ENCODE measurements at regions not wholly inside any gene's neighbourhood (a gene's known extent, or its start where the extent isn't known, plus 50 kb on each side); places are given as distances from the start of the nearest gene placed in this dataset.

DNA sequence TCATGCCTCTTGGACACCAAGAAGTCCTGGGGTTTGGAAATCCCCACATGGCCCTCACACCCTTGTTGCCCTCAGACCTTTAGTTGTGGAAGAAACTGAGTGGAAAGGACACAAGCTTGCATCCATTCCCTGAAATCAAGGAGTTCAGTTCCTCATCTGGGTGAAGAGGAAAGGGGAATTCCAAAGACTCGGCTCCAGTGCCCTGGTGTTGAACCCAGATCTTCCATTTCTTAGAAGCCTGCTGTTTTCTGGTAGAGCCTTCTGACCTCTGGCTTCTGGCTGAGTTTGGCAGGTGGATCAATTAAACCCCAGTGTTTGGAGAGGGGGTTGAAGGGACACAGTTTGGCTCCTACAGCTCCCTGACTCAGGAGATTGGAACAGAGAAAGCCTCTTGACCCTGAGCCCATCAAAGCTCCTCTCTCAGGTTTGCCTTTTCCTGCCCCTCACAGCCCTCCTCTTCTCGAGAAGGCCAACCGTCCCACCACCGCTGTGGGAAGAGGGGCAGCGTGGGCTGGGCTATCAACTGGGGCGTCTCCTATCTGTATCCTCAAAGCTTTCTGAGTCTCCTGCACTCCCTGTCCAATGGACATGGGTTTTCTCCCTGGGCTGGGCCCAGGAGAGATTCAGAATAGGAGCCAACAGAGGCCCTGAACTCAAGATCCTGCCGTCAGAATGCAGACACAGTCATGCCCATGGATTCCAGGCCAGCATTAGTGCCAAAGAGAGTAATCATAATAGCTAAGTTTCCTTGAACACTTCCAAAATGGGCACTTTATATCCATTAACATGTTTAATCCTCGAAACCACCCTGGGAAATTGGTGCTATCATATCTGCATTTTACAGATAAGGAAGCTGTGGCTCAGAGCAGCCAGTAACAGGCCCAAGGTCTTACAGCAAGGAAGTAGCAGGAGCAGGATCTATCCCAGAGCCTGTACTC, 146.2 kb downstream of the VEGFA start:
- 31% methylated on average over 8 of the region's 8 CpGs for WGBS (ENCODE audit: low lambda C conversion rate)
- H3K27me3 ChIP-seq (ENCODE audit: control insufficient read depth in 1 of 2, insufficient read depth in 2 of 2, low read length in 2 of 2), result no peaks in the 10 kb centered on the region
- no peak overlapping the region for H2AFZ ChIP-seq (ENCODE audit: low read length)
- peaks cover 100% of the 10 kb centered on the region for H3K4me1 ChIP-seq (ENCODE audit: insufficient read depth, low read length)
- ATAC-seq, result no peak; the same call in 2 of the 3 replicates
- CTCF ChIA-PET (ENCODE audit: low intra/inter-chr PET ratio, low total read pairs), result no interaction called here
- peak overlapping the region in 1 of 3 experiments; percentile 14; a peak in 1 of 6 replicates for H3K4me3 ChIP-seq (replicated peaks in 1 of 3; ENCODE audit: insufficient read depth in 1 of 3, low read depth in 2 of 3, low read length in 3 of 3)
- no peaks in the 10 kb centered on the region for H3K36me3 ChIP-seq (replicated peaks in 1 of 2; ENCODE audit: control insufficient read depth in 1 of 2, insufficient read depth in 2 of 2, low read length in 2 of 2)
- DNase-seq (ENCODE audit: low spot score), result no peak
- peak overlapping the region; percentile 27 for H3K9ac ChIP-seq (ENCODE audit: insufficient read depth, low read depth, low read length)
- no peaks in the 10 kb centered on the region for H4K20me1 ChIP-seq (ENCODE audit: insufficient read depth, low read length)
- TSS peak; percentile 79 for BruUV-seq (replicated peaks)
- no peaks in the 10 kb centered on the region for H3K9me3 ChIP-seq (ENCODE audit: low read length)
- POLR2A ChIA-PET, result interaction anchor here (0.6 to 6.8 kb wide), 11 partner anchors 9 to 287 kb away, joined by 3 to 133 read pairs (median 4); partner anchors contain the start of genes GTPBP2 and VEGFA
- intact Hi-C loops (cut with micrococcal nuclease; ENCODE audit: unreplicated experiment) (no loop called here), in situ Hi-C loops (cut with HindIII; ENCODE audit: extremely low pct_ligation_motif_present, low pct_unique_long_range_greater_than_20kb) (no loop called here)
- FAIRE-seq, result no peak
- H3K4me2 ChIP-seq (ENCODE audit: low read depth, low read length), result peak overlapping the region; percentile 69
- H3K27ac ChIP-seq (ENCODE audit: extremely low read length, insufficient read depth, low read length), result peak overlapping the region; percentile 85
- H3K79me2 ChIP-seq (ENCODE audit: insufficient read depth, low read length), result no peaks in the 10 kb centered on the region
- TF ChIP-seq CAMTA2 (CRISPR knock-in tag; IDR thresholded peaks at IDR 0.05; ENCODE audit: borderline replicate concordance) (no peak), ZNF431 (CRISPR knock-in tag; IDR thresholded peaks at IDR 0.05; ENCODE audit: borderline replicate concordance, low read depth) (no peak), ZNF251 (CRISPR knock-in tag; IDR thresholded peaks at IDR 0.05) (no peak), MEIS2 (CRISPR knock-in tag; IDR thresholded peaks at IDR 0.05) (0 out of 2 replicates have a peak, but pooled peaks have one; percentile 29), CEBPB (IDR thresholded peaks at IDR 0.05; ENCODE audit: borderline replicate concordance, low read depth, low read length) (no peak), ZSCAN31 (CRISPR knock-in tag; IDR thresholded peaks at IDR 0.05; ENCODE audit: low read depth) (peak; percentile 64), NR1H2 (CRISPR knock-in tag; IDR thresholded peaks at IDR 0.05; ENCODE audit: borderline replicate concordance, low read depth) (no peak), ARNT (IDR thresholded peaks at IDR 0.05) (no peak), CBX5 (CRISPR knock-in tag; IDR thresholded peaks at IDR 0.05; ENCODE audit: borderline replicate concordance) (no peak), ZKSCAN5 (CRISPR knock-in tag; IDR thresholded peaks at IDR 0.05) (no peak), SRSF4 (IDR thresholded peaks at IDR 0.05; ENCODE audit: low read depth, low read length, poor library complexity, severe bottlenecking) (no peak)
- TF ChIP-seq, protein P1, sequence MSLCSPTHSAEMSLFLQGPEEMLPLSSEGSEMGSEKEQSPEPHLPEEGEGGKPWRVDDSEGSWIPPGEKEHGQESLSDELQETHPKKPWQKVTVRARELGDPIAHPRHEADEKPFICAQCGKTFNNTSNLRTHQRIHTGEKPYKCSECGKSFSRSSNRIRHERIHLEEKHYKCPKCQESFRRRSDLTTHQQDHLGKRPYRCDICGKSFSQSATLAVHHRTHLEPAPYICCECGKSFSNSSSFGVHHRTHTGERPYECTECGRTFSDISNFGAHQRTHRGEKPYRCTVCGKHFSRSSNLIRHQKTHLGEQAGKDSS (CRISPR knock-in tag; IDR thresholded peaks at IDR 0.05; ENCODE audit: borderline replicate concordance, low read depth), result 0 out of 2 replicates have a peak, but pooled peaks have one; percentile 17
- TF ChIP-seq, protein P2, sequence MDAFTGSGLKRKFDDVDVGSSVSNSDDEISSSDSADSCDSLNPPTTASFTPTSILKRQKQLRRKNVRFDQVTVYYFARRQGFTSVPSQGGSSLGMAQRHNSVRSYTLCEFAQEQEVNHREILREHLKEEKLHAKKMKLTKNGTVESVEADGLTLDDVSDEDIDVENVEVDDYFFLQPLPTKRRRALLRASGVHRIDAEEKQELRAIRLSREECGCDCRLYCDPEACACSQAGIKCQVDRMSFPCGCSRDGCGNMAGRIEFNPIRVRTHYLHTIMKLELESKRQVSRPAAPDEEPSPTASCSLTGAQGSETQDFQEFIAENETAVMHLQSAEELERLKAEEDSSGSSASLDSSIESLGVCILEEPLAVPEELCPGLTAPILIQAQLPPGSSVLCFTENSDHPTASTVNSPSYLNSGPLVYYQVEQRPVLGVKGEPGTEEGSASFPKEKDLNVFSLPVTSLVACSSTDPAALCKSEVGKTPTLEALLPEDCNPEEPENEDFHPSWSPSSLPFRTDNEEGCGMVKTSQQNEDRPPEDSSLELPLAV (CRISPR knock-in tag; conservative IDR thresholded peaks at IDR 0.05; ENCODE audit: low read depth), result no peak
